Activated CD8-positive, alpha-beta memory T cell treated with anti-CD3 and anti-CD28 coated beads for 36 hours (primary cell): ENCODE measurements at regions not wholly inside any gene's neighbourhood (a gene's known extent, or its start where the extent isn't known, plus 50 kb on each side); places are given as distances from the start of the nearest gene placed in this dataset.
"Not testable (repeated sequence)": the region's sequence is repeated elsewhere in the genome, so short reads cannot be mapped to it uniquely, and the experiment has no call there.

Experiments
- CTCF ChIA-PET: fragments of 350-600 bp; sonication (Branson Sonifier 250); formaldehyde crosslinking; loops from one replicate; lab custom pipeline; 2021; ENCODE audit warnings: antibody characterized with exemption; lab: Charles Lee
- POLR2A ChIA-PET: fragments of 350-600 bp; sonication (Branson Sonifier 250); formaldehyde crosslinking; loops from one replicate; lab custom pipeline; 2021; ENCODE audit warnings: antibody characterized with exemption; lab: Charles Lee

DNA sequence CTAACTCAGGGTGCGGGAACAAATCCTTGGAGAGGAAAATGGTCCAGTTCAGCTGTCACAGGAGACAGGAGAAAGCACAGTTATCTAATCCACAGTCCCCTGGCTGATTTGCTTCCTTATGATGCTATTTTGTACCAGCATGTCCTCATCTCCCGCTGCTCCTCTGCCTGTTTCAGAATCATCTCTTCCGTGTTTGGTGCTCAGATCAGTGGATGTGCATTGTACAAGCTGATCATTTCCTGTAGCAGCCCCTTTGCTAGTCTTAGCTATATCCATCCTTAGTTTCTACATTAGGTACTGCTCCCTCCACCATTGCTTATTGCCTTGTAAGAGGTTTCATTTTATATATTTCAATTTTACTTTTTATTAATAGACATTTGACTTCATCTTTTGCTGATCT lies 238.0 kb upstream of the PRSS58 start:
- CTCF ChIA-PET: interaction anchor here (1.1 to 2.4 kb wide), 2 partner anchors 10 to 17 kb away, joined by 3 to 10 read pairs; no protein-coding TSS in a partner anchor

DNA sequence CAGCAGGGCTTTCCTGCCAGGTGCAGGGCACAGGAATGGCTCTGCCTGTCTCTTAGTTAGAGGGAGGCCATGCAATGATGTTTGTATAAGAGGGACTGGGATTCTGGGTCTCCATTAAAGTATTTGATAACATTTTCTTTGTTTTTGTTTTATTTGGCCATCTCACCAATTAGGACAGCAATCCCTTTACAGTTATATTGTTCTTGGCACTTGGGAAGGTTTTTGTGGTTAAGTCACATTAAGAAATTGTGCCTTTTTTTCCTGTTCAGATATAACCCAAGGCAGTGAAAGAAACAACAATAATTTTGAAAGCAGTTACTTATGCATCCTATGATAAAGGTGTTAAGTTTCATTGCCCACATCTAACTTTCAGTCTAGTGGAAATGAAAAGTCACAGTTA lies 237.4 kb upstream of the PRSS58 start:
- CTCF ChIA-PET: interaction anchor here (1.1 kb wide), 2 partner anchors 11 to 21 kb away, joined by 3 read pairs; no protein-coding TSS in a partner anchor
- POLR2A ChIA-PET: not testable (repeated sequence)

More for the DNA sequence above, 238.0 kb upstream of the PRSS58 start:
- POLR2A ChIA-PET: not testable (repeated sequence)

DNA sequence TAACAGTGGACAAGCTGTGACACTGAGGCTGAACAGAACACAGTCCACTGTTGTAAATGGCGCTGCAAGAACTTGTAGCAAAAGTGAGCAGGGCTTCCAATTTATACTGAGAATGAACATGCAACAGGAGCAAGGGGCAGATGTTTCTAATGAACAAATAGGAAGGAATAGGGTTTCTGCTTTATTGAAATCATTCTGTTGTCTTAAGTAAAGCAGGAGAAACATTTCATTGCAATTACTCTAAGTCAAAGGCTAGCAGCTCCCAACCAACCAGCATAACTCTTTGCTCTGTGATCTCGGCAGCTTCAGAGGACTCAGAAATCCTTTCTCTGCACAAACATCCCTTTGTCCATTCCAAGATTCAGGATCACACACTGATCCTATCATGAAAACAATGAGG lies 236.2 kb upstream of the PRSS58 start:
- ChIA-PET POLR2A (no interaction called here), CTCF (no interaction called here)

DNA sequence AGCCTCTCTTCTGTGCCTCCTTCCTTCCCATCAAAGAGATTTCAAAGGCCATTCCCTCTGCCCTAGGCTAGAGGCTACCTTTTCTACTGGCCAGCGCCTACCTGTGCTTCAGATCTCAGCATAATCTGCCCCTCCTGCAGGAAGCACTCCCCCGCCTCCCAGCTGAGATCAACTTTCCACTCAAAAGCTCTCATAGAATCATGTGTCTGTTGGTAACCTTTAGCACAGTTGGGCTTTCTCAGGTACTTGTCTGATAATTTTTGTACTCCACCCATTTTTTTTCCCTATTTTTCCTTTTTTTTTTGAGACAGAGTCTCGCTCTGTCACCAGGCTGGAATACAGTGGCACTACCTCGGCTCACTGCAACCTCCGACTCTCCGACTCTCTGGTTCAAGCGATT lies 231.0 kb upstream of the PRSS58 start:
- POLR2A ChIA-PET: no interaction called here
- CTCF ChIA-PET: interaction anchor here (0.6 to 1.1 kb wide), 2 partner anchors 29 to 412 kb away, joined by 3 read pairs; no protein-coding TSS in a partner anchor

DNA sequence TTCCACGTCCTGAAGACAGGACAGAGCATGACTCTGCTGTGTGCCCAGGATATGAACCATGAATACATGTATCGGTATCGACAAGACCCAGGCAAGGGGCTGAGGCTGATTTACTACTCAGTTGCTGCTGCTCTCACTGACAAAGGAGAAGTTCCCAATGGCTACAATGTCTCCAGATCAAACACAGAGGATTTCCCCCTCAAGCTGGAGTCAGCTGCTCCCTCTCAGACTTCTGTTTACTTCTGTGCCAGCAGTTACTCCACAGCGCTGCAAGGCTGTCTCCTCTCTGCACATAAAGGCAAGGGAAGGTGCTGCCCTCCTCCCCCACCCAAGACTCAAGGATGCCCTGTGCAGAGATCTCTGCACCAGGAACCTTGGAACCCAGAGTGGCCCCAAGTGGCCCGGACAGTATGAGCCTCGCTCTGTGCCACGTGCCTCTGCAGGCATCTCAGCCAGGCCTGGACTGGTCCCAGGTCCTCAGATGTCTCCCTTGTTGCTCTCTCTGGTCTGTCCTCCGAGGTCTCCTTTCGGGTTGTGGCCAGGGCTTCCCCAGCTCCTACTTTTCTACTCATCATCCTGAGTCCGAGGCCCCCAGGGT lies 230.3 kb upstream of the PRSS58 start:
- ChIA-PET POLR2A (no interaction called here), CTCF (interaction anchor here (1.1 kb wide), 1 partner anchor 29 kb away, joined by 3 read pairs; no protein-coding TSS in a partner anchor)

DNA sequence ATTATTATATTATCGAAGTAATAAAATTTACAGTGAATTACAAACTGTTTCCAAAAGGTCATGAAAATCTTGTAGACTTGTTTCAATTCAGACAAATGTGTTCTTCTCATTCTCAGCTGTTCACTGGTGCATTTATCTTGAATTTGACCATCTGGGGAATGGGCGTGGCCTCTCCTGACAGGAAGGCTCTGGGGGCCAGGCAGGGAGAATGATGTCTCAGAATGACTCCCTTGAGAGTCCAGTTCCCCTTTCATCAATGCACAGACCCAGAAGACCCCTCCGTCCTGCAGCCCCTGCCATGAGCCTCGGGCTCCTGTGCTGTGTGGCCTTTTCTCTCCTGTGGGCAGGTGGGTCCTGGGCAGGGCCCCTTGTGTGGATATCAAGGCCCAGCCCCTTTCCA lies 229.7 kb upstream of the PRSS58 start:
- CTCF ChIA-PET: interaction anchor here (1.2 kb wide), 1 partner anchor 9 kb away, joined by 3 read pairs; no protein-coding TSS in a partner anchor
- POLR2A ChIA-PET: not testable (repeated sequence)

DNA sequence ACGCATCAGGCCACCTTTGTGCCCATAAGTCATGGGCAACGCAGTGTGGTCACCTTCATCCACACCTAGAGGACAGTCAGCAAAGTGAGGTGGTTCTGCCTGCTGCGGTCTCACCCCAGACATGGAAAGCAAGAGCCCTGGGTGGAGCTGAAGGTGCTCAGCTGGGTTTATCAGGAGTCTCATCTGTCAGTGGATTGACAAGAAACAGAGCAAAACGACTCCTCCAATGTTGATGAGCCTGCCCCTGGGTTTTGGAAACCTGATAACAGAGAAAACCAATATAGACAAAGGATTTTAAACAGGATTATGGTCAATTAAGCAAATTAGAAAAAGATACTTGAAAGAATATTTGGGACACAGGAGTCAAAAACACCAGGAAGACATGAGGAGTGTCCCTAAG lies 229.3 kb upstream of the PRSS58 start:
- POLR2A ChIA-PET: interaction anchor here (0.6 kb wide), 1 partner anchor 30 kb away, joined by 3 read pairs; no protein-coding TSS in a partner anchor
- CTCF ChIA-PET: interaction anchor here (1.2 kb wide), 1 partner anchor 9 kb away, joined by 3 read pairs; no protein-coding TSS in a partner anchor

DNA sequence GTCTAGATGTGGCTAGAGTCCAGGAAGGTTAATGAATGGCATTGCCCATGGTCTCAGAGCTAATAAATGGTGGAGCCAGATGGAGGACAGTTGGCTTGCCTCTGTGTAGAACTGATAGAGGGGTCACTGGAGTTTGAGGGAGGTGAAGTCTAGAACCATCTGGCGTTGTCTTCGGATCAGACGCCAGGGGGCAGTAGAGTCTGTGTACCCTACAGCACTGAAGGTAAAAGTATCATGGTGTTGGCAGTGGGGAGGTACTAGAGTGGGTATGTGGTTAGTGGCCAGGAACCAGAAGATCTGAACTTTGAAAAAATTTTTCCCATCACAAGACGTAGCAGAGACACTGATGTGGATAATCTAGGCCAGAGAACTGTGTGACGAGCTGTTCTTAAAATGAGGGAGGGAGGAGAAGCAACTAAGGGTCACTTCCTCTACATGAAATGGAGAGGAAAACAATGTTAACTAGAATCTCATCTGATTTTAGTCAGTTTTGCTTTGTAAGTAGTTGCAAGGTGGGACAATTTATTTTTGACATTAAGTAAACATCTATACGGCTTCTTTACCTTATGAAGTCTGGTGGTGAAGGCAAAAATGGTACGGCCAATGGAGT lies 227.9 kb upstream of the PRSS58 start:
- ChIA-PET POLR2A (no interaction called here), CTCF (interaction anchor here (1.0 to 1.3 kb wide), 3 partner anchors 22 to 26 kb away, joined by 3 to 4 read pairs (median 4); no protein-coding TSS in a partner anchor)

DNA sequence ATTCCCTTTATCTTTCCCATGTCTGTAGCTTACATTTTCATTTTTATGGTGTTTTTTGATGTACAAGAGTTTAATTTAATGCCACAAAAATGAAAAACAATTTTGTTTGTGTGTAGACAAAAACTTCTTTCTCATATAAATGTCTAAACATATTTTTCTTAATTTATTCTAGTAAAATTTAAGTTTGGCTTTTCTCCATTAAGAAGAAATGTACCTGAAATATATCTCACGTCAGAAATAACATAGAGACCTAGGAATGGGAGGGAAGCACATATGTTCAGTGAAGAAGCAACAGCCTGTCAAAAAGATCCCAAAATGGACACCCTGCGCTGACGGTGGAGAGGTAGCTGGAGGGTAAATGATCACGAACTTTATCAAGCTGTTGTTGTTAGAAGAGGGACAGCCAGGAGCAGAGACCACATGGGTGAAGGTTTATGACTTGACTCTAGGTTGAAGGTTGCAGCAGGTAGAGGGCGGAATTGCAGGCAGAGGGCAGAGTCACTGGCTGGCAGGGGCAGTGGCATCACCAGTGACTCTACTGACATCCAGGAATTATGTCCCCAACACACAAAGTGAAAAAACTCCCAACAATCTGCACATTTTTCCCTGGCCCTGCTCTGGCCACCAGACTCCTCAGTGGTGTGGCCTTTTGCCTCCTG lies 225.9 kb upstream of the PRSS58 start:
- CTCF ChIA-PET: interaction anchor here (1.0 to 1.8 kb wide), 4 partner anchors 8 to 51 kb away, joined by 3 to 6 read pairs (median 4); no protein-coding TSS in a partner anchor
- POLR2A ChIA-PET: no interaction called here

DNA sequence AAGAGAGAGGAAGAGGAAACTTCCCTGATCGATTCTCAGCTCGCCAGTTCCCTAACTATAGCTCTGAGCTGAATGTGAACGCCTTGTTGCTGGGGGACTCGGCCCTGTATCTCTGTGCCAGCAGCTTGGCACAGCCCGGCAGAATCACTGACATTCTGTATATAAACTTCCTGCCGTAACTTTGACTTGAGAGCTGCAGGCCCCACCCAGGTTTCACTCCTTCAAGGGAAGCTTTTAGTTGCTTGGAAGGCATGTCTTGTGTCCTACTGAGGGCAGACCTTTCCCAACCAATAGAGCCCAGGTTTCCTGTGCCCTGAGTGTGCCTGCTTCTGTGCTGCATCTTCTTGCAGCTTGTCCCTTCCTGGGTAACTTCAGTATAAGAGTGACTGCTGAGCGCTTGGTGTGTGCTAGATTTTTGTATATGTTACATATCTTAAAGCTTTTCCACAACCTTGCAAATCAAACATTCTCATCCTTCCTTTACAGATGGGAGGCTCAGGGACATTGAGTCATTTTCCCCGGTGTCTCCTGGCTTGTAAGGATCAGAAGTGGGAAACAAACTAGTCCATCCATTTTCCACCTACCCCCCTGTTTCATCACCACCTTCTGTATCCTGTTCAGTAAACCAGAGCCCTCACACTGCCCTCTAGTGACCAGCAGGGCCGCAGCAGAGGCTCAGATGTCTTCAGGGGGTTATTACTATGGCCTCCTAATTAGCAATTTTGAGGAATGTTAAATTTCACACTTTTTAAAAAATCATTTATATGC lies 225.2 kb upstream of the PRSS58 start:
- CTCF ChIA-PET: interaction anchor here (1.0 to 1.8 kb wide), 5 partner anchors 9 to 52 kb away, joined by 3 to 6 read pairs (median 4); no protein-coding TSS in a partner anchor
- POLR2A ChIA-PET: no interaction called here

DNA sequence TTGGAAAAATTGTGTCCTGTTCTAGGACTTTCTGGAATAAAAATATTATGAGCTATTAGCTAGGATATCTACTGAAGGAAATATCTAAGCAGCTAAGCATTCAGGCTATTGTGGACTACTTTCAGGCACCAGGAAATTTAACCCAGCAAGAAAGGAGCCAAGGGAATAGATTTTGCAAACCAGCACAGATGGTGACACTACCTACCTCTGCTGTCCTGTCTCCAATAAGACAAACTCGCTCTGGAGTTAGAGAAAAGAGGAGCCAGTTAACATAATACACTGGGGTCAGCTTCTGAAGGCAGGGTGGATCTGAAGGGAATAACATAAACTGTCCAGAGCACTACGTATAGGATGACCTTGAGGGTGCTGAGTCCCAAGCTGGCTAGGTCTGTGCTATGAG lies 223.7 kb upstream of the PRSS58 start:
- CTCF ChIA-PET: interaction anchor here (1.0 kb wide), 1 partner anchor 12 kb away, joined by 3 read pairs; no protein-coding TSS in a partner anchor
- POLR2A ChIA-PET: interaction anchor here (0.6 kb wide), 1 partner anchor 179 kb away, joined by 3 read pairs; no protein-coding TSS in a partner anchor

DNA sequence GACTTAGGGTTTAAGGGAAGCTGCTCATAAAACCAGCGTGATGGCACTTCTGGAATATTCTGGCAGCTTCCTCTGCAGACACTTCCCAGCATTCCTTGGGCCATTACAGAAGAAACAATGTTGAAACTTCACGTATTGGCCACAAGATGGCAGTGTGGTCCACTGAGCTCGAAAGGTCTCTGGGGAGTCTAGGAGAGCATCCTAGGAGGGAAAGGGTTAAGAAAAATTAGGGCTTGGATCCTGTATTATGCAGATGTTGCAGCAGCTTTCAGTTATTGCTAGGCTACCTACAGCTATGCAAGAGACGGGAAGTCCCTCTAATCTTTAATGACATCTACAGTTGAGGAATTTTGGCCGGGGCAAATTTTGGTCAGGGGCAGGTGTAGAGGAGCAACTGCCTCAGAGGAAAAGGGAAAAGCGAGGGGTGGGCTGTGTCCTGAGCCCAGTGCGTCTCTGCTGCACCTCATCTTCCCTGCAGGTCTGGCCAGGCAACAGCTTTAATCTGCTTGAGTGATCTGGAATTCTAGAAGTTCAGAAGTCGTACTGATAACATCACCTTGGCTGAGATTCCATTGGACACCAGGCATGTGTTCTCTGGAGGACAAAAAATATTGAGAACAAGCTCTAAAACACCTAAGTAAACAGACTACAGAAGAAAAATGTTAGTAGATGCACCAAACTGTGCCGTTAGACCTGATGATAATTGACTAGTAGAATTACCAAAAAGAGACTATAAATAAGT lies 220.8 kb upstream of the PRSS58 start:
- CTCF ChIA-PET: interaction anchor here (0.8 to 2.6 kb wide), 8 partner anchors 9 to 54 kb away, joined by 3 to 10 read pairs (median 4); no protein-coding TSS in a partner anchor
- POLR2A ChIA-PET: no interaction called here

DNA sequence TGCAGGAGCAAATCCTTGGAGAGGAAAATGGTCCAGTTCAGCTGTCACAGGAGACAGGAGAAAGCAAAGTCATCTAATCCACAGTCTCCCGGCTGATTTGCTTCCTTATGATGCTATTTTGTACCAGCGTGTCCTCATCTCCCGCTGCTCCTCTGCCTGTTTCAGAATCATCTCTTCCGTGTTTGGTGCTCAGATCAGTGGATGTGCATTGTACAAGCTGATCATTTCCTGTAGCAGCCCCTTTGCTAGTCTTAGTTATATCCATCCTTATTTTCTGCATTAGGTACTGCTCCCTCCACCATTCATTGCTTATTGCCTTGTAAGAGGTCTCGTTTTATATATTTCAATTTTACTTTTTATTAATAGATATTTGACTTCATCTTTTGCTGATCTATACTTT lies 219.9 kb upstream of the PRSS58 start:
- POLR2A ChIA-PET: not testable (repeated sequence)
- CTCF ChIA-PET: interaction anchor here (0.8 to 2.6 kb wide), 7 partner anchors 9 to 53 kb away, joined by 3 to 10 read pairs (median 4); no protein-coding TSS in a partner anchor

DNA sequence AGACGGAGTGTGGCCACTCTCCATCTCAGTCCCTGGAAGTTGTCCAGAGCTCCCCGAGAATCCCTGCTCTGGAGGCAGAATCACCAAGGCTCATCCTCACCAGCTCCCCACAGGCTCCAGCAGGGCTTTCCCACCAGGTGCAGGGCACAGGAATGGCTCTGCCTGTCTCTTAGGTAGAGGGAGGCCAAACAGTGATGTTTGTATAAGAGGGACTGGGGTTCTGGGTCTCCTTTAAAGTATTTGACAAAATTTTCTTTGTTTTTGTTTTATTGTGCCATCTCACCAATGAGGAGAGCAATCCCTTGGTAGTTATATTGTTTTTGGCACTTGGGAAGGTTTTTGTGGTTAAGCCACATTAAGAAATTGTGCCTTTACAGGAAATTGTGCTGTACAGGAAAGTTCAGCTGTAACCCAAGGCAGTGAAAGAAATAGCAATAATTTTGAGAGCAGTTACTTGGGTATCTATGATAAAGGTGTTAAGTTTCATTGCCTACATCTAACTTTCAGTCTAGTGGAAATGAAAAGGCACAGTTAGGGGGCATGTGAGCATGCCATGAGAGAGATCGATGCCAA lies 219.3 kb upstream of the PRSS58 start:
- POLR2A ChIA-PET: no interaction called here
- CTCF ChIA-PET: interaction anchor here (2.6 kb wide), 1 partner anchor 20 kb away, joined by 10 read pairs; no protein-coding TSS in a partner anchor

DNA sequence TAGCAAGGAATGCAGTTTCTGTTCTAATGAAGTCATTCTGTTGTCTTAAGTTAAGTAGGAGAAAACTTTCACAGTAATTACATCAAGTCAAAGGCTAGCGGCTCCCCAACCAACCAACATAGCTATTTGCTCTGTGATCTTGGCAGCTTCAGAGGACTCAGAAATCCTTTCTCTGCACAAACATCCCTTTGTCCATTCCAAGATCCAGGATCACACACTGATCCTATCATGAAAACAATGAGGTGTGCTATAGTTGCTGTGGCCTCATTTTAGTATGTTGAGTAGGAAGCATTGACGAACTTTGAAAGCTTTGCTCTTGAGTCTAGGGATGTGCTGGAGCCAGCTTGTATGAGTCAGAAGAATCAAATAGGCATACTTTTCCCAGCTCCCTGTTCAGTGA lies 218.2 kb upstream of the PRSS58 start:
- ChIA-PET CTCF (interaction anchor here (0.8 kb wide), 1 partner anchor 17 kb away, joined by 3 read pairs; no protein-coding TSS in a partner anchor), POLR2A (no interaction called here)

DNA sequence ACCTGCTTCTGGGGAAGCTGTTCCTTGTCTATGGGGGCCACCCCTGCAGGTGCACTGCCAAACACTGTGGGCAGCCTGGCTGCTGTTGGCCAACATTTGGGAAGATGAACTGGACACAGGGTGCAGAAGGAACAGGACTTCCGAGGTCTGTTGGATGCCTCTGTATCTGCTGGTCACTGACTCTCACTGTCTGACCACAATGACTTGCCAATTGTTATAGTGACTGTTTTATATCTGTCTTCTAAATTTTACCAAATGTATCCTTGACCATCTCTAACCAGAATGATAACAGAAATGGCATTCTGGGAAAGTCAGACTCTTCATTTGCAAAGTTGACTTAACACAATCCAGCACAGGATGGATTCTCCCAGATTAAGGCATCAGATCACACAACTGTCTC lies 214.0 kb upstream of the PRSS58 start:
- CTCF ChIA-PET: interaction anchor here (1.8 kb wide), 1 partner anchor 13 kb away, joined by 5 read pairs; no protein-coding TSS in a partner anchor
- POLR2A ChIA-PET: no interaction called here

DNA sequence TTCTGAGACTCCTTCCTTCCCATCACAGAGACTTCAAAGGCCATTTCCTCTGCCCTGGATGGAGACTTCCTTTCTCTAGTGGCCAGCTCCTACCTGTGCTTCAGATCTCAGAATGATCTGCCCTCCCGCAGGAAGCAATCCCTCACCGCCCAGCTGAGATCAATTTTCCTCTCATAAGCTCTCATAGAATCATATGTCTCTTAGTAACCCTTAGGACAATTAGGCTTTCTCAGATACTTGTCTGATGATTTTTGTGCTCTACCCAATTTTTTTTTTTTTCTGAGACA lies 212.6 kb upstream of the PRSS58 start:
- POLR2A ChIA-PET: no interaction called here
- CTCF ChIA-PET: no interaction called here
